ENCODE measurements at regions not wholly inside any gene's neighbourhood (a gene's known extent, or its start where the extent isn't known, plus 50 kb on each side); places are given as distances from the start of the nearest gene placed in this dataset.

DNA sequence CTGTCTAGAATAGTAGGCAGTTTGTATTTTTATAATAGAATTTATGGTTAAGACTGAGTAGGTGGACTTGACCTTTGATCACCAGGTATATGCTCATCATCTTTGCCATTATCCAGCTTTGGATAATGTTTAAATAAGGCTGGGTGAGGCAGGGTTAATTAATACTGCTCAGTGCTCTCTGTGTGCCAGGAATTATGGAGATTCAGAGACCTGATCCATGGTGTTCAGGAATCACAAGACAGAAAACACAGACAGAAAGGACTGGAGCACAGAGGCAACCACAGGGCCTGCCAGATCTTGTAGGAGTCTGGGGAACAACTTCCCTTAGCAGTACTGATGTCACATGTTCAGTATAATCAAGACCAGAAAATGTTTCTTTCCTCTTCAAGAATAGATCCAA lies 186.3 kb upstream of the ADCY2 start:
- Histone ChIP-seq H3K27ac (ENCODE audit: insufficient read length, low read depth, low read length) (no peak overlapping the region), H3K79me1 (ENCODE audit: insufficient read depth, low read depth, low read length, poor library complexity, severe bottlenecking) (no peaks in the 10 kb centered on the region), H3K23me2 (ENCODE audit: insufficient read length, low read depth, low read length, poor library complexity, severe bottlenecking) (no peaks in the 10 kb centered on the region), H3K23ac (ENCODE audit: insufficient read length, low read depth, low read length) (no peak overlapping the region), H2BK12ac (ENCODE audit: insufficient read length, low read depth, low read length) (no peak overlapping the region), H3K18ac (ENCODE audit: insufficient read length, low read depth, low read length) (no peak overlapping the region), H2BK5ac (ENCODE audit: insufficient read length, low read length) (no peak overlapping the region), H3K4me2 (ENCODE audit: insufficient read depth, insufficient read length, low read length) (no peak overlapping the region), H3K9me3 (ENCODE audit: control insufficient read depth, low read depth, low read length) (no peaks in the 10 kb centered on the region), H4K91ac (ENCODE audit: insufficient read length, low read depth, low read length) (no peak overlapping the region), H4K8ac (replicated peaks; ENCODE audit: insufficient read length, low read depth, low read length) (no peak overlapping the region), H2AFZ (ENCODE audit: low read length) (no peak overlapping the region), H3K56ac (ENCODE audit: insufficient read length, low read depth, low read length) (no peak overlapping the region), H2BK120ac (ENCODE audit: low read depth, low read length, poor library complexity, severe bottlenecking) (no peak overlapping the region), H3K79me2 (ENCODE audit: insufficient read depth, low read length) (no peaks in the 10 kb centered on the region), H2BK20ac (ENCODE audit: low read depth, low read length, poor library complexity, severe bottlenecking) (no peak overlapping the region), H3K27me3 (ENCODE audit: insufficient read depth, low read length) (no peaks in the 10 kb centered on the region), H3K14ac (ENCODE audit: insufficient read depth, low read length) (no peak overlapping the region), H3K9ac (ENCODE audit: extremely low read depth, insufficient read length, low read length) (no peak overlapping the region), H2AK5ac (ENCODE audit: insufficient read length, low read length) (no peak overlapping the region), H2BK15ac (ENCODE audit: low read depth, low read length) (no peak overlapping the region), H4K5ac (ENCODE audit: insufficient read length, low read depth, low read length) (no peak overlapping the region), H3K4ac (ENCODE audit: low read depth, low read length) (no peak overlapping the region), H4K20me1 (ENCODE audit: control insufficient read depth, insufficient read depth, insufficient read length) (no peaks in the 10 kb centered on the region), H3K4me1 (ENCODE audit: insufficient read depth, low read length) (no peaks in the 10 kb centered on the region), H3T11ph (ENCODE audit: low read length) (no peak overlapping the region)
- Mint-ChIP-seq H3K27ac (no peak overlapping the region; a peak in 1 of 7 replicates), H3K36me3 (ENCODE audit: insufficient read depth in 1 of 3, low read depth in 3 of 3) (no peaks in the 10 kb centered on the region; a peak in 2 of 7 replicates), H3K4me3 (no peak overlapping the region), H3K4me1 (no peaks in the 10 kb centered on the region), H3K27me3 (ENCODE audit: low read depth) (peaks cover 3% of the 10 kb centered on the region; the same call in 1 of the 2 replicates), H3K9me3 (no peaks in the 10 kb centered on the region; a peak in 1 of 5 replicates)
- TF ChIP-seq, protein P1, sequence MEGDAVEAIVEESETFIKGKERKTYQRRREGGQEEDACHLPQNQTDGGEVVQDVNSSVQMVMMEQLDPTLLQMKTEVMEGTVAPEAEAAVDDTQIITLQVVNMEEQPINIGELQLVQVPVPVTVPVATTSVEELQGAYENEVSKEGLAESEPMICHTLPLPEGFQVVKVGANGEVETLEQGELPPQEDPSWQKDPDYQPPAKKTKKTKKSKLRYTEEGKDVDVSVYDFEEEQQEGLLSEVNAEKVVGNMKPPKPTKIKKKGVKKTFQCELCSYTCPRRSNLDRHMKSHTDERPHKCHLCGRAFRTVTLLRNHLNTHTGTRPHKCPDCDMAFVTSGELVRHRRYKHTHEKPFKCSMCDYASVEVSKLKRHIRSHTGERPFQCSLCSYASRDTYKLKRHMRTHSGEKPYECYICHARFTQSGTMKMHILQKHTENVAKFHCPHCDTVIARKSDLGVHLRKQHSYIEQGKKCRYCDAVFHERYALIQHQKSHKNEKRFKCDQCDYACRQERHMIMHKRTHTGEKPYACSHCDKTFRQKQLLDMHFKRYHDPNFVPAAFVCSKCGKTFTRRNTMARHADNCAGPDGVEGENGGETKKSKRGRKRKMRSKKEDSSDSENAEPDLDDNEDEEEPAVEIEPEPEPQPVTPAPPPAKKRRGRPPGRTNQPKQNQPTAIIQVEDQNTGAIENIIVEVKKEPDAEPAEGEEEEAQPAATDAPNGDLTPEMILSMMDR (conservative IDR thresholded peaks at IDR 0.05): no peak
- no peak for DNase-seq

All from H9 (cell line).